ENCODE measurements at regions not wholly inside any gene's neighbourhood (a gene's known extent, or its start where the extent isn't known, plus 50 kb on each side); places are given as distances from the start of the nearest gene placed in this dataset.

DNA sequence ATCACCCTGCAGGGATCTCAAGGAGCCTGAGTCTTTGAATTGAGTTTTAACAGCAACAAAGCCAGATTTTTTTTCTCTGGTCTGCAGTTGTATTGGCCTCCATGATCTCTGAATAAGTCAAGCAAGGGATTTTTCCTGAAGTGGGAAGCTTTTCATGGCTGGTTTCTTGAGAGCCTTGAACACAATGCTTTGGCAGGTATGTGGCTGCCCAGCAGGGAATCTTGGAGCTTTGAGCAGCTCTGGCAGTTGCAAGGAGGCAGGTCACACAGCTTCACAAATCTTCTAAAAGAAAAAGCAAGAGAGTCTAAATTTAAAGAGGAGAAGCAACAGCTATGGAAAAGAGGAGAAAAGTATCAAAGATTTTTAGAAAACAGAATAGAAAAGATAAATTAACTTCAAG, 60.1 kb downstream of the RPS29 start:
- TF ChIP-seq, protein P1, sequence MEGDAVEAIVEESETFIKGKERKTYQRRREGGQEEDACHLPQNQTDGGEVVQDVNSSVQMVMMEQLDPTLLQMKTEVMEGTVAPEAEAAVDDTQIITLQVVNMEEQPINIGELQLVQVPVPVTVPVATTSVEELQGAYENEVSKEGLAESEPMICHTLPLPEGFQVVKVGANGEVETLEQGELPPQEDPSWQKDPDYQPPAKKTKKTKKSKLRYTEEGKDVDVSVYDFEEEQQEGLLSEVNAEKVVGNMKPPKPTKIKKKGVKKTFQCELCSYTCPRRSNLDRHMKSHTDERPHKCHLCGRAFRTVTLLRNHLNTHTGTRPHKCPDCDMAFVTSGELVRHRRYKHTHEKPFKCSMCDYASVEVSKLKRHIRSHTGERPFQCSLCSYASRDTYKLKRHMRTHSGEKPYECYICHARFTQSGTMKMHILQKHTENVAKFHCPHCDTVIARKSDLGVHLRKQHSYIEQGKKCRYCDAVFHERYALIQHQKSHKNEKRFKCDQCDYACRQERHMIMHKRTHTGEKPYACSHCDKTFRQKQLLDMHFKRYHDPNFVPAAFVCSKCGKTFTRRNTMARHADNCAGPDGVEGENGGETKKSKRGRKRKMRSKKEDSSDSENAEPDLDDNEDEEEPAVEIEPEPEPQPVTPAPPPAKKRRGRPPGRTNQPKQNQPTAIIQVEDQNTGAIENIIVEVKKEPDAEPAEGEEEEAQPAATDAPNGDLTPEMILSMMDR (conservative IDR thresholded peaks at IDR 0.05): no peak
- TF ChIP-seq ZFX (IDR thresholded peaks at IDR 0.05): no peak

Measured in C4-2B (cell line).